AG04449 (cell line): ENCODE measurements at regions not wholly inside any gene's neighbourhood (a gene's known extent, or its start where the extent isn't known, plus 50 kb on each side); places are given as distances from the start of the nearest gene placed in this dataset.

Experiments used
- CTCF ChIA-PET: fragments of 350-600 bp; formaldehyde crosslinking; extraction: SDS; loops from one replicate; lab custom pipeline; 2021; ENCODE audit warnings: antibody characterized with exemption; lab: Yijun Ruan, JAX
- POLR2A ChIA-PET: fragments of 400-600, 350-600 bp; formaldehyde crosslinking; extraction: SDS; loops from one replicate; lab custom pipeline; 2020; ENCODE audit warnings: antibody characterized with exemption, inconsistent platforms; lab: Yijun Ruan, JAX
- DNase-seq: peaks from one replicate; pipeline ENCODE4 v3.0.0-alpha.2; 2010; ENCODE audit warnings: low read depth, low spot score
- H3K4me3 ChIP-seq: 2 replicates; pipeline ENCODE4 v1.5.1; 2011; ENCODE audit warnings: low read depth, mild to moderate bottlenecking, control low read depth, low read length
- TF ChIP-seq, protein P1 (sequence below): IDR thresholded peaks from one replicate; pipeline ENCODE4 v1.5.1; 2011; ENCODE audit warnings: mild to moderate bottlenecking, moderate library complexity, low read length, control low read depth, inconsistent platforms; ENCODE audit not compliant: insufficient read depth; ENCODE audit errors: missing control alignments

DNA sequence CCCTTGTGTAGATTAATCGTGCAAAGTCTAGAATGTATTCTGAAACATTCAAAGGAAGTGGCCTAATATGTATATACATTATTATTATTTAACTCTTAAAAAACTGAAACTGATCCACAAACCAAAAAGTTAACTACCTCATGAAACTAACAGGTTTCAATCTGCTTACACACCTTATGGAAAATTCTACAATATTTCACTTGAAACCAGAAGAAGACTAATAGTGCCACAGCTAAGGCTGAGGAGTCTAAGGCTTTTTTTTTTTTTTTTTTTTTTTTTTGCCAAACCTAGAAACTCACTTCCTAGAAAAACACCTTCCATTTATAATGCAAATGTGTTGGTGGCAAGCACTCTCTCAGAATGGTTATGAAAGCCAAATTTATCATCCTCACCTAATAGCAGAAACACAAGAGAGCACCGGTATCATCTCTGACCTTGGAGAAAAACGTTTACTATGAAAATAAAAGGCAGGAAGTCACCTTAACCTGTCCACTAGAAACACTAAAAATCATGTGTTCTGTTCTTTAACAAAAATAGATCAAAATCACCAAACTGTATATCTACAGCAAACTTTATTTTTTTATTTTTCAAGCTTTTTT is 586.1 kb downstream of the FRK start:
- POLR2A ChIA-PET, result no interaction called here

DNA sequence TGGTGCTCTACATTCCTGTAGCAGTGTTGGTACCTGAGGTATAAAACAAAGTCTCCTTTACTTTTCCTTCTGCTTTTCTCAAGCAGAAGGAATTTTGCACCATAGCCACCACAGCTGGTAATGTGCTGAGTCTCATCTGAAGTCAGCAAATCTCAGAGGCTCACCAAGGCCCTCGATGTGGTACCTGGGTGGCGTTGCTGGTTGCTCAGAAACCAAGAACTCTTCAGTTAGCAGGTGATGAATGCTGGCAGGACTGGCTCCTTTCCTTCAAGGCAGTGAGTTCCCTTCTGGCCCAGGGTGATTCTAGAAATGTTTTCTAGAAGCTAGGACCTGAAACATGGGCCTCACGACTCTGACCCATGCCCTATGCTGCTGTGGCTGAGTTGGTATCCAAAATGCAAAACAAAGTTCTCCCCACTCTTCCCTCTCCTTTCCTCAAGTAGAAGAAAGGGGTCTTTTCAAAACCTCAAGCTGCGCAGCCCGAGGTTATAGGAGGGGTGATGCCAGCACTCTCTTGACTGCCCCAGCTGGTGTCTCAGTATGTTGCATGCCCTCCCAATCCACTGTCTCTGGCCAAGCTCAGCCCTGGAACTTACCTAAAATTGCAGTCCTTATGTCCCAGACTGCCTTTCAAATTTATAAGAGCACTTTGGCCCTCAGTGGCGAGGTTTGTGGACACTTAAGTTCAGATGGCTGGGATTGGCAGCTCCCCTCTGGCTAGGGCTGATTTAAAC is 592.3 kb downstream of the FRK start:
- ChIA-PET POLR2A (no interaction called here), CTCF (no interaction called here)
- H3K4me3 ChIP-seq, result no peak overlapping the region
- TF ChIP-seq, protein P1, sequence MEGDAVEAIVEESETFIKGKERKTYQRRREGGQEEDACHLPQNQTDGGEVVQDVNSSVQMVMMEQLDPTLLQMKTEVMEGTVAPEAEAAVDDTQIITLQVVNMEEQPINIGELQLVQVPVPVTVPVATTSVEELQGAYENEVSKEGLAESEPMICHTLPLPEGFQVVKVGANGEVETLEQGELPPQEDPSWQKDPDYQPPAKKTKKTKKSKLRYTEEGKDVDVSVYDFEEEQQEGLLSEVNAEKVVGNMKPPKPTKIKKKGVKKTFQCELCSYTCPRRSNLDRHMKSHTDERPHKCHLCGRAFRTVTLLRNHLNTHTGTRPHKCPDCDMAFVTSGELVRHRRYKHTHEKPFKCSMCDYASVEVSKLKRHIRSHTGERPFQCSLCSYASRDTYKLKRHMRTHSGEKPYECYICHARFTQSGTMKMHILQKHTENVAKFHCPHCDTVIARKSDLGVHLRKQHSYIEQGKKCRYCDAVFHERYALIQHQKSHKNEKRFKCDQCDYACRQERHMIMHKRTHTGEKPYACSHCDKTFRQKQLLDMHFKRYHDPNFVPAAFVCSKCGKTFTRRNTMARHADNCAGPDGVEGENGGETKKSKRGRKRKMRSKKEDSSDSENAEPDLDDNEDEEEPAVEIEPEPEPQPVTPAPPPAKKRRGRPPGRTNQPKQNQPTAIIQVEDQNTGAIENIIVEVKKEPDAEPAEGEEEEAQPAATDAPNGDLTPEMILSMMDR, result no peak
- no peak for DNase-seq

More for the DNA sequence above, 586.1 kb downstream of the FRK start:
- DNase-seq, result no peak
- TF ChIP-seq, protein P1, result no peak
- H3K4me3 ChIP-seq, result no peak overlapping the region
- CTCF ChIA-PET, result no interaction called here

DNA sequence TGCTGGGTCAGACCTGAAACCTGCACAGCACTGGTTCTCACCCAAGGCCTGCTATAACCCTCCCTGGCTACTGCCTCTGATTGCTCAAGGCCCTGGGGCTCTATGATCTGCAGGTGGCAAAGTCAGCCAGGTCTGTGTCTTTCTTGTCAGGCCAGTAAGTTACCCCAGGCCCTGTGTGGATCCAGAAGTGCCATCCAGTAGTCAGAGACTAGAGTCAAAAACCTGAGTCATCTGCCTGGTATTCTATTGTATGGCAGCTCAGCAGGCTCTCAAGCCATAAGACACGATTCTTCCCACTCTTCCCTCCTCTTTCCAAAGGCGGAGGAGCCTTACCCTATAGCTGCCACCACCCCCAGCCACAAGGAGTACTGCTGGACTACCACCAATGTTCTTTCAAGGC is 593.0 kb downstream of the FRK start:
- no peak overlapping the region for H3K4me3 ChIP-seq
- no peak for DNase-seq
- CTCF ChIA-PET, result no interaction called here
- TF ChIP-seq, protein P1, result no peak
- POLR2A ChIA-PET, result no interaction called here

DNA sequence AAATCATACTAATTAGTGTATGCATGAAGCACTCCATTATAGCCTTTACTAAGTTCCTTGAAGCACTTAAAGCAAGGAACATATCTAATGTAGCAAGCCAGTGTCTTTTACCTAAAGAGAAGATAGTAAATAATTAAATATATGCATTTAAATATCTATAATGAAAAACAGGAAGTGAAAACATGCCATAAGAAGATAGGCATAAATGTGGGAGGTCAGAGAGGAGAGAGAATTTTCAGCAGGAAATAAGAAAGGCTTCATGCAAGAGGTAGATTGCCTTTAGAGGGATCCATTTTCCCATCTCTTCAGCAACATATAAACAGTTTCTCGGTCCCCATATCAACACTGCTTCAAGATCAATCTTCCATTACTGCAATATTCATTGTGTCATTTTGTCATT is 599.8 kb downstream of the FRK start:
- TF ChIP-seq, protein P1, result no peak
- ChIA-PET CTCF (no interaction called here), POLR2A (no interaction called here)
- DNase-seq, result no peak
- H3K4me3 ChIP-seq, result no peak overlapping the region

GRCh38 chr6:115456848-115457247 is 603.8 kb downstream of the FRK start:
- CTCF ChIA-PET, result no interaction called here
- DNase-seq, result no peak
- TF ChIP-seq, protein P1, result no peak
- no peak overlapping the region for H3K4me3 ChIP-seq
- POLR2A ChIA-PET, result no interaction called here

GRCh38 chr6:115443825-115444478 is 616.7 kb downstream of the FRK start:
- no peak overlapping the region for H3K4me3 ChIP-seq
- ChIA-PET POLR2A (no interaction called here), CTCF (no interaction called here)
- TF ChIP-seq, protein P1, result no peak
- no peak for DNase-seq
